HT-29 (cell line): ENCODE measurements at regions not wholly inside any gene's neighbourhood (a gene's known extent, or its start where the extent isn't known, plus 50 kb on each side); places are given as distances from the start of the nearest gene placed in this dataset.

ENCODE experiments used
- DNase-seq: peaks from one replicate; pipeline ENCODE4 v3.0.0-alpha.2; 2015; ENCODE audit warnings: low spot score

DNA sequence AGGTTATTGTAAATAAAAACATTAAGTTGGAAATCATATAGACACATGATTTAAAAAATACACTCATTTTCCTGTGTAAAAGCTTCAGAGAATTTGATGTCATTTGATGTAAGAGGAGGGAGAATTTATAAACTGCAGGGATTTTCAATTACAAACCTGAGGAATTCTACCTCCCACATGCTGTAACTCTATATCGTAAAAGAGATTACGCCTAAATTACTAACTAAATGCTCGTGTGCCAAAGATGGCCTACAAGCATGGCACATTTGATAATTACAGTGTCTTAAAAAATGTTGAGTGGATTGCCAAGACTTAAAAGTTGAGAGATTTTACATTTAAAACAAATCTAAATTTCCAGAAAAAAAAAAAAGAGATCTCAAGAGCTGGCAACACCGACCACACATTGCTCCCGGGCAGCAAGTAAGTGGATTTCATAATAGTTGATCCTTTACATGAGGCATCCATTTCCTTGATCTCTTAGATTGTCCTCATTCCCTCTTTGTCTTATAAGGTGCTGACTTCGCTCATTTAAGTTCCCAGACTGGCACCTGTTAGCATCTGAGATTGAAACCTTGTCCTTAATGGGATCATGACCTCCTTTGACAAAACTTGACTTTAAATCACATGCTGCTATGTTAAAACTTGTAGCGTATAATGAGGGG, 840.3 kb upstream of the ZEB2 start:
- no peak for DNase-seq

DNA sequence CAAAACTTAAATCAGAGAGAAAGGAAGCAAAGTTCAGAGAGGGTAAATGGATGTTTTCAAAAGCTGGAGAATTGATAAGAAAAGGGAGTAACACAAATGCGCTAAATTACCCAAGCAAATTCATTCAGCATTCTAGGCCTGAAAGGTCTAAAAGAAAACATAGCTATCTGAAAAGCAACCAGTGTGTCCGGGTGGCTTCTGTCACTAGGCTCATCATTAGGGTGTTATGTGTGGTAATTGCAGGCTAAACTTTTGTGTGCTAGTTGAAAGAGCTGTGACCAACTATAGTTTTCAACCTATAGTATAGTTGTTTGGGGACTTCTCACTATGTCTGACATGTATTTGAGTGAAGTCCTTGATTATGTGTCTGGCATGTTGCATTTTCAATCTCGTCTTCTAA, 839.6 kb upstream of the ZEB2 start:
- no peak for DNase-seq

DNA sequence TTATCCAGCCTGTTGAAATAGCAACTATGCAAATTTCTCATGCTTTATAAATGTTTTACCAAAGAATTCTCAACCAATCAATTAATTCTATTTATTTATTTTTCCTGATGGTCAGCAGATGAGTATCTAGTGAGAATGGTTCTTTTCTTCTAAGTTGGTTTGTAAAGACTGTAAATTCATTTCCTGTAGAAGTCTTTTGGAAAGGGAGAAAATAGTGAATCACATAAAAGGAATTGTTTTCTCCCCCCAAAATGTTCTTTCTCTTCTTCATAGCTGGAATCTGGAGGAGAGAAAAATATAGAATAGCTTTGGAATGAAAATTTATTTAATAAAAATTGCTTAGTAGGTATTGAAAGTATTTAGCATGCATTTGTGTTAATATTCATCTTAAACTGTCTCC, 836.1 kb upstream of the ZEB2 start:
- DNase-seq, result no peak

DNA sequence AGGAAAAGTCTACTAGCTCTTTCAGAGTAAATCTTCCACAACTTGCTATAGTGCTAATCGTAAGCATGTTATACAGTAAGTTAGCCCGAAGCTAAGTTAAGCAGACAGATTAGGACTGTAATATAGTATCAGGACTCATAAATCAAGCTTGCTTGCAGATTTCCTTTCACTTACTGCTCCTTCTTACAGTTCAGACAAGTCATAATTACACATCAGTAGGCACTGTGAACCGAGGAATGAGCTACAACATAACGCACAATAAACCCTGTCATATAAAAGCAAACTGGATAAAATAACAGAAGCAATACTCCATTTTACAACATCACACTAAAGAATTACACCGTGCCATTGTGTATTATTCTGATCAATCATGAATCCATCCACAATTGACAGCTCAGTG, 832.6 kb upstream of the ZEB2 start:
- no peak for DNase-seq

DNA sequence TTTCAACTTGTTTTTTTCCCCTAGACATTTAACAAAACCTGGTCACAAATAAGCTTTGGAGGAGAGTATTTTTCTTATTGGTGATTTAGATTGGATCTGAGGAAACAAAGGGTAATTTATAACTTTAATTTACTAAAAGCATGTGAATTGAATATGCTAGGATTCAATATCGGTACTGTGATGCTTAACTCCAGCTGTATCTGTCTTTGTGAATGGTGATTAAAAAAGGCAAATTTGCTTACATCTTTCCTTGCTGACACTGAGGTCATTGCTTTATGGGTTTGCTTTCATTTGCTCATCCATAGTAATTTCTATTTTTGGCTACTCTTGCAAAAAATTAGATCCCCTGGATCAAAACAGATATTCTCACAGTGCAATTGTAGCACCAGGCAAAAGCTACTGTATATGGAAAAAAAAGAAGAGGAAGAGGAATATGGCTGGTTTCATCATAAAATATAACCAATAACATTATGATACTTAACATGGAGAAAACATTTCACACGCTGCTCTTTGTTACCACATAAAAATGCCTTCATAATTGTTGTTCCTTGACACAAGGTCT, 832.0 kb upstream of the ZEB2 start:
- no peak for DNase-seq

DNA sequence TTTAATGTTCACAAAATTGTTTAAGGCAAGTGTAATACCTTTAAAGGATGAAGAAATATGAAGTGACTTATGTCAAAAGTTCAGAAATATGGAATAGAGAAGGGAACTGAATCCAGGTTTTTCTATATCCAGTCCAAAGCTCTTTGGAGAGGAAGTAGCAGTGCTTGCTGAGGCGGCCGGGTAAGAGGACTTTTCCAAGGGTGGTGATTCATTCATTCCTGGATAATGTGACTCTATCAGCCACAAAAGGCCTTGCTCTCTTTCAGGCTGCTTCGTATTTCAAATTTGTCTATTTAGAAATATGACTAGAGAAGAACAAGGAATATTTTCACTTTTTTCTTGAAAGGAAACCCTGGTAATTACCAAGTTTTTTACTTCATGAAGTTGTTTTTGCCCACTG, 830.1 kb upstream of the ZEB2 start:
- DNase-seq, result no peak

DNA sequence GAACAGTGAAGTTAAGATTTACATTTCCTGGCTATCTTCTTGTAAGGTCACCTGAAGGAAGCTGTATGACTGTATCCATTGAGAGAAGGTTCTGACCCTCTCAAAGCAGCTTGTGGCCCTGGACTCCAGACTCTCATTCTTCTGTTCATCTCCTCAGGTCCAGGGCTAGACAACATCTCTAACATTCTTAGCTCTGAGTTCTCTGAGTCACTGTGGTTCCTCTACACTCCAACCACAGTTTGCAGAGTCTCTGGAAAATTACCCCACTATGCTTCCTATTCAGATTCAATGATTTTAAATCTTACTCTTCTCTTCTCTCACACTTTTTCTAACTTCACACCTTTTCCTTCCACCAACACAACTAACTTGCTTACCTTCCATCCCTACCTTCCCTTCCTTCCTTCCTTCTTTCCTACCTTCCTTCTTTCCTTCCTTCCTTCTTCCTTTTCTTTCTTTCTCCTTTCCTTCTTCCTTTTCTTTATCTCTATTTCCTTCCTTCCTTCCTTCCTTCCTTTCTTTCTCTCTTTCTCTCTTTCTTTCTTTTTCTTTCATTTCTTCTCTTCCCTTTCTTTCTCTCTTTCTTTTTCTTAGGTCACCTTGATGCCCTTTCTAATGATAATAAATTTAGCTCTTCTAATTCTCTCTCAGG, 824.3 kb upstream of the ZEB2 start:
- no peak for DNase-seq

DNA sequence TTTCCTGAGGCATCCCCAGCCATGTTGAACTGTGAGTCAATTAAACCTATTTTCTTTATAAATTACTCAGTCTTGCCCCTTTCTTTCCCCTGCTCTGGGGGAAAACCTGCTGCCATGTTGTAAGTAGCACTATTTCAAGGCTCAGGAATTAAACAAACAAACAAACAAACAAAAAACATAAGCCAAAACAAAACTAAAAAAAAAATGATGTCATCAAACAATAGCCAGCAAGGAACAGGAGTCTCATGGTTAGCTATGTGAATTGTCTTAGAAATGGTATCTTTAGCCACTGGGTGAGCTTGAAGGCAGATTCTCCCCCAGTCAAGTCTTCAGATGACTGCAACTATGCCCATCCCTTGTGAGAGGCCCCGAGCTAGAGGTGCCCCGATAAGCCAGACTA, 823.4 kb upstream of the ZEB2 start:
- DNase-seq, result no peak

DNA sequence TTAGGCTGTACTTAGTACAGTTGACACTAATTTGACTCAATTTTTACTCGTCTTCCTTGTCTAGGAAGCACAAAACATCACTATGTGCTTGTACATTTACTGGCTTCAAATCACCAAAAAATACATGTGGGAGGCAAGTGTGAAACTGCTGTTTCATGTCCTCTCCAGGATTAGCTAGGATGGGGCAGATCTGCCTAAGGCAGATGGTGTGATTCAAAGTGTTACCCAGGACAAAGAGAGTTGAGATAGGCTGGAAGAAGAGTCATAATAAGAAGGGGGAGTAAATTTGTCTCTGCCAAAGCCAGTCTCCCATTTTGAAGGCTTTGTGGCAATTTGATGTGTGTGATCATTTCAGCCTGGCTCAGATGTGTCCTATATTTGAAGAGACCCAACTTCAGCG, 821.6 kb upstream of the ZEB2 start:
- DNase-seq, result no peak

DNA sequence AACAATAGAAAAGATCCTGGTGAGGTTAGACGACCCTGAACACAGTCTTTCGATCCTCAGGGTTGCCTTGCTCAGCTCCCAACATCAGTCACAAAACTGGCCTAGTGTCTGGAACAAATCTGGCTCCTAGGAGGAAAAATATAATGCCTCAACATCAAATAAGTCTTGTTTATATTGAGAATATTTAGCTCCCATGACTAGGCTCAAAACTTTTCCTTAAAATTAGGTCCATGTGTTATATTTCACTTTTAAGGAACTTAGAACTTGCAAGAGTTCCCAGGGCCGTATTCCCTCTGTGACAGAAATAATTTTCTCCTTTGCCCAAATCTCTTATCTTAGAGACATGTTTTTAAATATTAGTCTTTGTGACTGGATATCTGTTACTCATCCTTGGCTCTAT, 819.7 kb upstream of the ZEB2 start:
- no peak for DNase-seq

DNA sequence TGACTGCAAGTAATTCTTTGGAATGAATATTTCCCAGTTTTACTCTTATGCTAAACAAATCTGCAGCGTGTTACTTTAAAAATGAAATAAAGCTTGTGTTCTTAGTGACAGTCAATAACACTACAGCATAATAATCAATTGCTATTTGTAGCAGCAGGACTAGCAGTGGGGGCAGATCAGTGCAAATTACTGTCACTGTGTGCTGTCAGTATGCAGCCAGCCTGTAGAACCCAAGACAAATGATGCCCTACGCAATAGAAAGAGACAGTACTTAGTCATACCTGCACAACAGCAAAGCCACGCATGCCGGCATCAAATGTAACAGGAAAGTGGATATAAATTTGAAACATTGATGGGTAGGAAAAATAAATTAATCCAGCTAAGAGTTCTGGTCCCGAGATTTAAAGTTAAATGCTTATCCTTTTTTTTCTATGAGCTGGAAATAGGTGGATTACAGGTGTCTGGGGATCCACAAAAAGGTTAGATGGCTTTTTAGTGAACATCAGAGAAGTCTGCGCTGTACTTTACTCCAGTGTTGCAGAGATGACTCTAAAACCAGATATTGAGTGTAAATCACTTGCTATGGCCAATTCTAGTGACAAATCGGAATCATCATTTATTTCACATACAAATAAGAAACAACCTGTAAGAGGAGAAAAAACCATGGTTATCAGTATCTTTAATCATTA, 812.4 kb upstream of the ZEB2 start:
- no peak for DNase-seq

DNA sequence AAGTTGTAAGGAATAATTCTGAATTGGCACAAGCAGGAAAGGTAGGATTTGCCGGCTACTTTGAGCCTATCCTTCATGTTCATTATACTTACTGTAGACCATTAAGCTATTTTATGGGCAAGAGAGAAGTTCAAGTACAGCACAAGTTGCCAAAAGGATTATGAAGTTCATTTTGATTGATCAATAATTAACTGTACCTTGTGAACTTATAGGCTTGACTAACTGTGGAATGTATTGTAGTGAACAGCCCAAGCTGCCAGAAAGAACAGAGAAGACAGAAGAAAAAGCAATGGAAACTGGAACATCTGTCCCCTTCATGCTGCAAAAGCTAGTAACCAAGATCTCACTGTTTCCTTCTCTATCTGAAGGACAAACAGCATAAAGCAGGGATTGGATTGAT, 810.1 kb upstream of the ZEB2 start:
- DNase-seq, result no peak

DNA sequence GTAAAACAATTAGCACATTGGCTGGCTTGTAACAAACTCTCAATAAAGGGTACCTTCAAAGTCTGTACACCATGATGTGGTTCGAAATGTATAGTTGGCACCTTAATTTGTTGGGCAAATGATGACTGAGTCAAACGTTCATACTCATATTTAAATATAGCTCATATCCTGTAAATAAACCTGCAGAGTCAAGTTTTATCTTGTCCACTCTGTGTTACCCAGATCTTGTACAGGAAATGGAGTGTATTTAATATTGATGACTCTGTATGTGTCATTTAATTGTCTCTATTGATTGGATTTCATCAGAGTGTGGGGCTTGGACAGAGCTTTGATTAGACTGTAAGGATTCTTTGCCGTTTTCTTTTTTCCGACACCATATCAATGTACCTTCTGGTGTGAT, 805.6 kb upstream of the ZEB2 start:
- DNase-seq, result no peak

DNA sequence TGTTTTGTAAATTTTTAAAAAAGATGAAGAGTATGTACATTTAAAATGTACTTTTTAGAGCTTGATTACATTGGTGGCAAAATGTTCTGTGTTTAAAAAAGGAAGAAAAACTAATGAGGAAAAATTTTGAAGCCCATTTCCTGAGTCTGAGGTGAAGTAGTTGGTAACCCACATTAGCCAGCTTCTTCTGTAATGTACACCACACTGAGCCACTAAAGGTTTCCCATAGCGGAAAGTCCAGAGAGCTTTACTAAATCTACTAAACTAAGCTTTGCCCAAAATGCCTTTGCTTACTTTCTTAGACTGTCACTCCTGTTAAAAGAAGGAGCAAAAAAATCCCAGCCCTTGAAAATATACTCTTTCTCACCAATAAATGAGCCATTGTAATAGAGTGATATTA, 804.8 kb upstream of the ZEB2 start:
- DNase-seq, result no peak

DNA sequence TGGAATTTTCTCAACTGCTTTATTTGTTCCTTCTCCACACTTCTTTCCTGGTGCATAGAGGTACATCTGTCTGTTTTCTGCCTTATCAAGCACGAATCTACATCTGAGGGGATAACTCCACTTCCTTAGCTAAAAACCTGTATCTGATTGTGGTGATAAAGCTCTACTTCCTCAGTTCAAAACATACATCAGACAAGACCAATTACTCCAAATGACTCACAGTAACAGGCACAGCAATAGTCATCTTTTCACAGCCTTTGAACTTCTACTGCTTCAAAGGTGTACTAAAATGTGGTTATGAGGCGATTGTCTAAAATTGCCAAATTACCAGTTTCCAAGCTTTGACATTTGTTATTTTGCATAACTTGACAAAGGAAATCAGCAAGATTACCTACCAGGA, 803.6 kb upstream of the ZEB2 start:
- DNase-seq, result no peak

DNA sequence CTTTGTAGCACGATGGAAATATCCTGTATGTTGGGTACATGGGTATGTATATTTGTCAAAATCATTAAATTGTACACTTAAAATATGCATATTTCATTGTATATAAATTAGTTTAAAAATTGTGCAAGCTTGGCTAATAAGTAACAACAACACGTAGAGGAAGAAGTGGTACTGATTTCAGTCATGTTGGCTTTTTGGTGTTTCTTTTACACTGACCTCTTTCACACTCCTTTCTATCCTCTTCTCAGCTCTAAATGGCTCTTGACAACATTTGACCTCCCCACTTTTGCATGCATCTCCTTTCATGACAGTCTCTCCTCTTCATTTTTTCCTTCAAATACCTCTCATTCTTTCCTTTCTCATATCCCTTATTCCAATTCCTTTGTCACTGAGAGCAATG, 801.4 kb upstream of the ZEB2 start:
- no peak for DNase-seq

DNA sequence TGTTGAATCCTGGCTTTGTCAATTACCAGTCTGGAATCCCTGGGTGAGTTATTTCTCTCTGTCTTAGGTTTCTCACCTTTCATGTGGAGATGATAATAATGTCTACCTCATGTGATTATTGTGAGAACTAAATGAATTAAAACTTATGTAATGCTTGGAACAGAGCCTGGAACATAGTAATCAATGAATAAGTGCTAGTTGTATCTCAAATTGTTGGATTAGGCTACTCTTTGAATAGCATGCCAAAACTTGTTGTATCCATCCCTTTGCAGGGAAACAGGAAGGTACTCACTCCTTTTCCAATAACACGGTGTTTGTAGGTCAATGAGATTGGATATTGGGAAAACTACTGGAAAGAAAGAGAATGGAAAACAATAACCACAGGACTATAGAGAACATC, 796.6 kb upstream of the ZEB2 start:
- DNase-seq, result no peak

DNA sequence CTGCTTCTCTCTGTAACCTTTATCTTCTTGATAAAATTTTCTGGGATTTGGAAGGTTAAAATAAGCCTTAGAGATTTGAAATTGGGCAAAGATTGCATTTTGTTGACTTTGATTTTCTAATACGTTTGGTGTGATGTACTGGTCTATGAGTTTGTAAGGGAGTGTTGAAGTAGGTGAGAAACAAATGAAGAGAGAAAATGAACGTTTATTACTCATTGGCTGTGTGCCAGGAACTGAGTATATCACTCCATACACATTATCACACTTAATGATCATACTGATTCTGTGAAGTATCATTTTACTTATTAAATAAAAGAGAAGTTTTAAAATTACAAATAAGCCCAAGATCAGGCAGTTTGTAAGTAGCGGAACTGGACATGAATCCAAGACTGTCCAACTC, 795.1 kb upstream of the ZEB2 start:
- no peak for DNase-seq

DNA sequence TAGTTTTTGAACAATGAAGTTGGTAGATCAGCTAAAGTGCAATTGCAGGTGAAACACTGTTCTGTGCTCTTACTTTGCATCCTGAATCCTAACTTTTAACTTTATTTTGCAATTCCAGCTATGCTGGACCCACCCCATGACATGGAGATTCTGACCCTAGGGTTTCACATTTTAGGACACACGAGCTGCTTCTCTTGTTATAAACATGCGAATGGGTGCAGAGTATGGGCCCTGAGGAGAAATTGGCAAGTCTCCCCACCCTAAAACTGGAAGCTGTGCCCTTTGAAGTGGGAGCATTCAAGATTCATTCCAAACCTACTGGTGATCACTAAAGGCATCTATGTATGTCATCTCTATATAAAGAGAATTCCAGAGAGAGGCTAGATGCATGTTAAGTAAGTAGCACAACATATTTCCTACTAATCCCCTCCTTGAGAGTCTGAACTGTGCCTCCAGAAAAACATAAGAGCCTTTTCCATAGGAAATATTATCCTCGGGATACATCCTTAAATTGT, 794.3 kb upstream of the ZEB2 start:
- no peak for DNase-seq

DNA sequence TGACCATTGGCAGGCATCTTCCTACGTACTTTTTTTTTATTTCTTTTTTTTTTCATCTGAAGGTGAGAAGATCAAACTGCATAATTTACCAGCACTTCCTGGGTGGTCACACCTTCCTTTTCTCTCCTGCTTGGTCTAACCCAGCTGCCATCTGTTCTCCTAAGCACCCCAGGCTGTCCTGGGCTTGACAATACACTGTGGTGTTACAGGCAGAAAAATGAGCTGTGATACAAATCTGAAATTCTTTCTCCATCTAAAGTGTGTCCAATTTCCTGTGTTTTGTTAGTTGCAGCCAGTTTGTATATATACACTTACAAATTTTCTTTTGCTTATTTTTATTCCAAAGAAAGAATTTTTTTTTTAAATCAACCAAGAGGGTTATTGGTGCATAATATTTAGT, 786.0 kb upstream of the ZEB2 start:
- no peak for DNase-seq

DNA sequence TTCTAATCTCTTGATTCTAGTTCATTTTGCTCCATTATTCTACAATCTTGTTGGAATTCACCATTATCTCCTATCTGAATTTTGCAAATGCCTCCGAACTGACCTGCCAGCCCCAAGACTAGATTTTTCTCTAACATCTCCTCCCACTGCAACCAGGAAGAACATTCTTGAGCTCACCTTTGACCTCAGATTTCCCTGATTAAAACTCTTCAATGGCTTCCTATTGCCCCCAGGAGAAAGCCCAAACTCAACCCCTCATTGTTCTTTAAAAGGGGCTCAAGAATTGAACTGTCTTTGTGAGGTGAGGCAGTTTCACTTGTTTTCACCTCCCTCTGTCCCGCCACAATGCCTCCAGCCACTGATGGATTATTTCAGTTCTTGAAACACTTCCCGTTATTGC, 784.6 kb upstream of the ZEB2 start:
- DNase-seq, result no peak

DNA sequence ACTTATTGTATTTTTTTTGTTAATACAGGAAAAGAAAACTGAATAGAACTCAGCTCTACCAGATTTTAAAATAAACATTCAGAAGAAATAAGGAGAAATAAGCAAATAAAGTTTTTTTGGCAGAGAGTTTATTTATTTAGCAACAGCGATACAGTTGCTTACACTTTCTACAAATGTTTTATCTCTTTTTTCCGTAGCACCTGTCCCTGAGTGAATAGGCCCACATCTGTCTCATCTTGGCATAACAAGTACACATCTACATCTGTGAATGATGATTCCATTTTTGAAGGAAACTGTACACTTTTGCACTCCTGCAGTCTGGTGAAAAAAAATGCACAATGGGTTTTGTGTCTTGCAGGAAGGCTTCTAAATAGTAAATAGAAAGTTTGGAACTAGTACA, 783.6 kb upstream of the ZEB2 start:
- no peak for DNase-seq

DNA sequence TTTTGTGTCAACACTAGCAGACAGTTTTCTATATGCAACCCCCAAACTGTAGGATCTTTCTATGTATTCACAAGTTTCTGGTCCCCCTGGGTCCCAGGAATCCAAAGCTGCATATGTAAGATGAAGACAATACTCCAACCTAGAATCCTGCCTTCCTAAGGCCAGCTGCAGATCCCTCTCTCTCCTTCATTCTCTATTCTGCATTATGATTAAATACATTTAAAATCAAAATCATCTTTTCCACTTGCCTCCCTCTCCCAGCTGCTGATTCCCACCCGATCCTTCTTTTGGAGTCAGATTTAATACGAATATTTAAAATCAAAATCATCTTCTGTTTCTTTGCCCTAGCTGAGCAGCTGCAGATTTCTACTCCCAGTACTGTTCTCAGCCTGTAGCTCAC, 783.0 kb upstream of the ZEB2 start:
- DNase-seq, result no peak
